ENCODE measurements at regions not wholly inside any gene's neighbourhood (a gene's known extent, or its start where the extent isn't known, plus 50 kb on each side); places are given as distances from the start of the nearest gene placed in this dataset.

DNA sequence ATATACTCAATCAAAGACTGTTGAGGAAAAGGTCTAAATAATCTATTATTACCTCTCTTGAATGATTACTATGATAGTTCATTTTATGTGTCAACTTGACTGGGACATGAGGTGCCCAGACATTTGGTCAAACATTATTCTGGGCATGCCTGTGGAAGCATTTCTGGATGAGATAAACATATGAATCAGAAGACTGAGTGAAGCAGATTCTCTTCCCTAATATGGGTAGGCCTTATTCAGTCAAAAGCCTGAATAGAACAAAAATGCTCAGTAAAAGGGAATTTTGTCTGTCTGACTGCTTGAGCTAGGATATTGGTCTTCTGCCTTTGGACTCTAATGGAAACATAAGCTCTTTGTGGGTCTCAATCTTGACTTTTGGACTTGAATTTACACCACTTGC lies 73.3 kb upstream of the SOX13 start:
- H3K9me3 Mint-ChIP-seq = peaks cover 13% of the 10 kb centered on the region
- H3K4me3 ChIP-seq = no peak overlapping the region
- no peaks in the 10 kb centered on the region for H3F3A ChIP-seq (replicated peaks; ENCODE audit: low read depth)
- no peaks in the 10 kb centered on the region for H3K79me2 ChIP-seq (replicated peaks; ENCODE audit: insufficient read depth)
- H3K4me2 ChIP-seq = peak overlapping the region; percentile 52
- no peak overlapping the region for H2AFZ ChIP-seq
- peaks cover 18% of the 10 kb centered on the region for H3K27me3 Mint-ChIP-seq (ENCODE audit: insufficient read depth, low read depth, poor library complexity)
- no peaks in the 10 kb centered on the region for H4K20me1 ChIP-seq (replicated peaks; ENCODE audit: insufficient read depth)
- no peak for ATAC-seq
- TF ChIP-seq POLR2AphosphoS5 (IDR thresholded peaks at IDR 0.05; ENCODE audit: low read depth) = no peak
- no peak for TF ChIP-seq CREB1 (CRISPR knock-in tag; IDR thresholded peaks at IDR 0.05; ENCODE audit: low read depth)
- no peak for TF ChIP-seq ZNF331 (CRISPR knock-in tag; IDR thresholded peaks at IDR 0.05; ENCODE audit: low read depth)
- TF ChIP-seq ZNF114 (CRISPR knock-in tag; IDR thresholded peaks at IDR 0.05) = no peak
- TF ChIP-seq JUNB (IDR thresholded peaks at IDR 0.05; ENCODE audit: unreplicated experiment) = no peak
- no peak for TF ChIP-seq ETS1 (IDR thresholded peaks at IDR 0.05)
- TF ChIP-seq NANOG (IDR thresholded peaks at IDR 0.05; ENCODE audit: borderline replicate concordance) = no peak
- TF ChIP-seq, protein P1, sequence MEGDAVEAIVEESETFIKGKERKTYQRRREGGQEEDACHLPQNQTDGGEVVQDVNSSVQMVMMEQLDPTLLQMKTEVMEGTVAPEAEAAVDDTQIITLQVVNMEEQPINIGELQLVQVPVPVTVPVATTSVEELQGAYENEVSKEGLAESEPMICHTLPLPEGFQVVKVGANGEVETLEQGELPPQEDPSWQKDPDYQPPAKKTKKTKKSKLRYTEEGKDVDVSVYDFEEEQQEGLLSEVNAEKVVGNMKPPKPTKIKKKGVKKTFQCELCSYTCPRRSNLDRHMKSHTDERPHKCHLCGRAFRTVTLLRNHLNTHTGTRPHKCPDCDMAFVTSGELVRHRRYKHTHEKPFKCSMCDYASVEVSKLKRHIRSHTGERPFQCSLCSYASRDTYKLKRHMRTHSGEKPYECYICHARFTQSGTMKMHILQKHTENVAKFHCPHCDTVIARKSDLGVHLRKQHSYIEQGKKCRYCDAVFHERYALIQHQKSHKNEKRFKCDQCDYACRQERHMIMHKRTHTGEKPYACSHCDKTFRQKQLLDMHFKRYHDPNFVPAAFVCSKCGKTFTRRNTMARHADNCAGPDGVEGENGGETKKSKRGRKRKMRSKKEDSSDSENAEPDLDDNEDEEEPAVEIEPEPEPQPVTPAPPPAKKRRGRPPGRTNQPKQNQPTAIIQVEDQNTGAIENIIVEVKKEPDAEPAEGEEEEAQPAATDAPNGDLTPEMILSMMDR (conservative IDR thresholded peaks at IDR 0.05; ENCODE audit: low read depth in 2 of 2) = no peak
- no peak for TF ChIP-seq EZH2 (IDR thresholded peaks at IDR 0.05; ENCODE audit: low read depth, unreplicated experiment)
- TF ChIP-seq, protein P2, sequence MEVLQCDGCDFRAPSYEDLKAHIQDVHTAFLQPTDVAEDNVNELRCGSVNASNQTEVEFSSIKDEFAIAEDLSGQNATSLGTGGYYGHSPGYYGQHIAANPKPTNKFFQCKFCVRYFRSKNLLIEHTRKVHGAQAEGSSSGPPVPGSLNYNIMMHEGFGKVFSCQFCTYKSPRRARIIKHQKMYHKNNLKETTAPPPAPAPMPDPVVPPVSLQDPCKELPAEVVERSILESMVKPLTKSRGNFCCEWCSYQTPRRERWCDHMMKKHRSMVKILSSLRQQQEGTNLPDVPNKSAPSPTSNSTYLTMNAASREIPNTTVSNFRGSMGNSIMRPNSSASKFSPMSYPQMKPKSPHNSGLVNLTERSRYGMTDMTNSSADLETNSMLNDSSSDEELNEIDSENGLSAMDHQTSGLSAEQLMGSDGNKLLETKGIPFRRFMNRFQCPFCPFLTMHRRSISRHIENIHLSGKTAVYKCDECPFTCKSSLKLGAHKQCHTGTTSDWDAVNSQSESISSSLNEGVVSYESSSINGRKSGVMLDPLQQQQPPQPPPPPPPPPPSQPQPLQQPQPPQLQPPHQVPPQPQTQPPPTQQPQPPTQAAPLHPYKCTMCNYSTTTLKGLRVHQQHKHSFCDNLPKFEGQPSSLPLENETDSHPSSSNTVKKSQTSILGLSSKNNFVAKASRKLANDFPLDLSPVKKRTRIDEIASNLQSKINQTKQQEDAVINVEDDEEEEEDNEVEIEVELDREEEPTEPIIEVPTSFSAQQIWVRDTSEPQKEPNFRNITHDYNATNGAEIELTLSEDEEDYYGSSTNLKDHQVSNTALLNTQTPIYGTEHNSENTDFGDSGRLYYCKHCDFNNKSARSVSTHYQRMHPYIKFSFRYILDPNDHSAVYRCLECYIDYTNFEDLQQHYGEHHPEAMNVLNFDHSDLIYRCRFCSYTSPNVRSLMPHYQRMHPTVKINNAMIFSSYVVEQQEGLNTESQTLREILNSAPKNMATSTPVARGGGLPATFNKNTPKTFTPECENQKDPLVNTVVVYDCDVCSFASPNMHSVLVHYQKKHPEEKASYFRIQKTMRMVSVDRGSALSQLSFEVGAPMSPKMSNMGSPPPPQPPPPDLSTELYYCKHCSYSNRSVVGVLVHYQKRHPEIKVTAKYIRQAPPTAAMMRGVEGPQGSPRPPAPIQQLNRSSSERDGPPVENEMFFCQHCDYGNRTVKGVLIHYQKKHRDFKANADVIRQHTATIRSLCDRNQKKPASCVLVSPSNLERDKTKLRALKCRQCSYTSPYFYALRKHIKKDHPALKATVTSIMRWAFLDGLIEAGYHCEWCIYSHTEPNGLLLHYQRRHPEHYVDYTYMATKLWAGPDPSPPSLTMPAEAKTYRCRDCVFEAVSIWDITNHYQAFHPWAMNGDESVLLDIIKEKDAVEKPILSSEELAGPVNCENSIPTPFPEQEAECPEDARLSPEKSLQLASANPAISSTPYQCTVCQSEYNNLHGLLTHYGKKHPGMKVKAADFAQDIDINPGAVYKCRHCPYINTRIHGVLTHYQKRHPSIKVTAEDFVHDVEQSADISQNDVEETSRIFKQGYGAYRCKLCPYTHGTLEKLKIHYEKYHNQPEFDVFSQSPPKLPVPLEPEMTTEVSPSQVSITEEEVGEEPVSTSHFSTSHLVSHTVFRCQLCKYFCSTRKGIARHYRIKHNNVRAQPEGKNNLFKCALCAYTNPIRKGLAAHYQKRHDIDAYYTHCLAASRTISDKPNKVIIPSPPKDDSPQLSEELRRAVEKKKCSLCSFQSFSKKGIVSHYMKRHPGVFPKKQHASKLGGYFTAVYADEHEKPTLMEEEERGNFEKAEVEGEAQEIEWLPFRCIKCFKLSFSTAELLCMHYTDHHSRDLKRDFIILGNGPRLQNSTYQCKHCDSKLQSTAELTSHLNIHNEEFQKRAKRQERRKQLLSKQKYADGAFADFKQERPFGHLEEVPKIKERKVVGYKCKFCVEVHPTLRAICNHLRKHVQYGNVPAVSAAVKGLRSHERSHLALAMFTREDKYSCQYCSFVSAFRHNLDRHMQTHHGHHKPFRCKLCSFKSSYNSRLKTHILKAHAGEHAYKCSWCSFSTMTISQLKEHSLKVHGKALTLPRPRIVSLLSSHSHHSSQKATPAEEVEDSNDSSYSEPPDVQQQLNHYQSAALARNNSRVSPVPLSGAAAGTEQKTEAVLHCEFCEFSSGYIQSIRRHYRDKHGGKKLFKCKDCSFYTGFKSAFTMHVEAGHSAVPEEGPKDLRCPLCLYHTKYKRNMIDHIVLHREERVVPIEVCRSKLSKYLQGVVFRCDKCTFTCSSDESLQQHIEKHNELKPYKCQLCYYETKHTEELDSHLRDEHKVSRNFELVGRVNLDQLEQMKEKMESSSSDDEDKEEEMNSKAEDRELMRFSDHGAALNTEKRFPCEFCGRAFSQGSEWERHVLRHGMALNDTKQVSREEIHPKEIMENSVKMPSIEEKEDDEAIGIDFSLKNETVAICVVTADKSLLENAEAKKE (CRISPR knock-in tag; IDR thresholded peaks at IDR 0.05) = no peak
- no peak for TF ChIP-seq STAT1 (IDR thresholded peaks at IDR 0.05; ENCODE audit: unreplicated experiment)
- no peak for TF ChIP-seq REST (IDR thresholded peaks at IDR 0.05; ENCODE audit: unreplicated experiment)
- no peak for TF ChIP-seq EZH2phosphoT487 (IDR thresholded peaks at IDR 0.05; ENCODE audit: unreplicated experiment)
- H3K4me3 Mint-ChIP-seq = no peak overlapping the region
- no peak for DNase-seq (ENCODE audit: low spot score)
- no peaks in the 10 kb centered on the region for H3K9me2 ChIP-seq (ENCODE audit: insufficient read depth)
- H3K4me1 Mint-ChIP-seq = peaks cover 53% of the 10 kb centered on the region
- no peaks in the 10 kb centered on the region for H3K36me3 ChIP-seq (ENCODE audit: insufficient read depth)
- H3K4me1 ChIP-seq (ENCODE audit: insufficient read depth) = peaks cover 64% of the 10 kb centered on the region
- no peak overlapping the region for H3K27ac ChIP-seq (ENCODE audit: low read depth)
- H3K27me3 ChIP-seq (ENCODE audit: insufficient read depth) = peaks cover 25% of the 10 kb centered on the region
- peaks cover 9% of the 10 kb centered on the region for H3K36me3 Mint-ChIP-seq (ENCODE audit: low read depth)
- H3K27ac Mint-ChIP-seq = no peak overlapping the region
